ENCODE measurements at regions not wholly inside any gene's neighbourhood (a gene's known extent, or its start where the extent isn't known, plus 50 kb on each side); places are given as distances from the start of the nearest gene placed in this dataset.

DNA sequence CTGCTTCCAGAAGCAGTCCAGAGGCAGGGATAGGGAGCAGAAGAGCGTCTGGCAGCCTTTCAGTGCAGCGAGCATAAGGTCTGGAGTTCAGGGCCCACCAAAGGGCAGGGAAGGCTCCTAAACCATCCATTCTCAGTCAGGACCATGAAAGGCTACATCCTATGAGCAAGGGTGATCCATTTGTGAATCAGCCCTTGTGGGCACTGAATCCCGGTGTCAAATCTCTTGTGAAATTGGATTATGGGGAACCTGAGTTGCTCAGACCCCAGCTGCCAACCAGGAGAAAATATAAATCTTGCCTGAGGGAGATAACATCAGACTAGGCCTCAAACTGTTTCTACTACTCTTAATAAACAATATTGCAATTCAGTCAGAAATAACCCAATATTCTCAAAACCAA is 204.4 kb downstream of the SYK start:
- TF ChIP-seq, protein P1, sequence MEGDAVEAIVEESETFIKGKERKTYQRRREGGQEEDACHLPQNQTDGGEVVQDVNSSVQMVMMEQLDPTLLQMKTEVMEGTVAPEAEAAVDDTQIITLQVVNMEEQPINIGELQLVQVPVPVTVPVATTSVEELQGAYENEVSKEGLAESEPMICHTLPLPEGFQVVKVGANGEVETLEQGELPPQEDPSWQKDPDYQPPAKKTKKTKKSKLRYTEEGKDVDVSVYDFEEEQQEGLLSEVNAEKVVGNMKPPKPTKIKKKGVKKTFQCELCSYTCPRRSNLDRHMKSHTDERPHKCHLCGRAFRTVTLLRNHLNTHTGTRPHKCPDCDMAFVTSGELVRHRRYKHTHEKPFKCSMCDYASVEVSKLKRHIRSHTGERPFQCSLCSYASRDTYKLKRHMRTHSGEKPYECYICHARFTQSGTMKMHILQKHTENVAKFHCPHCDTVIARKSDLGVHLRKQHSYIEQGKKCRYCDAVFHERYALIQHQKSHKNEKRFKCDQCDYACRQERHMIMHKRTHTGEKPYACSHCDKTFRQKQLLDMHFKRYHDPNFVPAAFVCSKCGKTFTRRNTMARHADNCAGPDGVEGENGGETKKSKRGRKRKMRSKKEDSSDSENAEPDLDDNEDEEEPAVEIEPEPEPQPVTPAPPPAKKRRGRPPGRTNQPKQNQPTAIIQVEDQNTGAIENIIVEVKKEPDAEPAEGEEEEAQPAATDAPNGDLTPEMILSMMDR (IDR thresholded peaks at IDR 0.05): no peak
- no peak for TF ChIP-seq POLR2A (IDR thresholded peaks at IDR 0.05)

Measured in esophagus squamous epithelium (tissue), 4 donors.